Type B pancreatic cell (in vitro differentiated cells): ENCODE measurements at regions not wholly inside any gene's neighbourhood (a gene's known extent, or its start where the extent isn't known, plus 50 kb on each side); places are given as distances from the start of the nearest gene placed in this dataset.
A peak's percentile ranks its signal among the peaks of the same experiment; 100 is the strongest.
"Not testable (repeated sequence)": the region's sequence is repeated elsewhere in the genome, so short reads cannot be mapped to it uniquely, and the experiment has no call there.

Experiments
- DNase-seq: peaks from one replicate; pipeline ENCODE4 v3.0.0; 2021; ENCODE audit warnings: mixed read lengths; ENCODE audit not compliant: unreplicated experiment; ENCODE audit errors: extremely low spot score
- H3K27ac Mint-ChIP-seq: 2 replicates; pipeline ENCODE4 v1.8.0; 2021; ENCODE audit warnings: mild to moderate bottlenecking, mixed read lengths
- H3K27me3 Mint-ChIP-seq: 2 replicates; pipeline ENCODE4 v1.8.0; 2021; ENCODE audit warnings: mixed read lengths
- H3K36me3 Mint-ChIP-seq: 2 replicates; pipeline ENCODE4 v1.8.0; 2021; ENCODE audit warnings: mixed read lengths
- H3K4me1 Mint-ChIP-seq: one replicate; pipeline ENCODE4 v1.8.0; 2021; ENCODE audit warnings: mixed read lengths; ENCODE audit not compliant: unreplicated experiment
- H3K4me3 Mint-ChIP-seq: 2 replicates; pipeline ENCODE4 v1.8.0; 2021; ENCODE audit warnings: mild to moderate bottlenecking, mixed read lengths
- H3K9me3 Mint-ChIP-seq: 2 replicates; pipeline ENCODE4 v1.8.0; 2021; ENCODE audit warnings: mixed read lengths
- CTCF ChIP-seq: fragments of 200-600 bp; sonication (generic); conservative IDR thresholded peaks from 2 replicates; pipeline ENCODE4 v1.5.0; 2021; ENCODE audit warnings: antibody characterized with exemption, mild to moderate bottlenecking

- no peak overlapping the region for H3K4me3 Mint-ChIP-seq
- no peak overlapping the region for H3K27ac Mint-ChIP-seq
- no peak for TF ChIP-seq CTCF
- no peaks in the 10 kb centered on the region for H3K4me1 Mint-ChIP-seq
- no peaks in the 10 kb centered on the region for H3K36me3 Mint-ChIP-seq
- peaks cover 1% of the 10 kb centered on the region for H3K27me3 Mint-ChIP-seq
- no peak for DNase-seq
- no peaks in the 10 kb centered on the region for H3K9me3 Mint-ChIP-seq
These were observed 72.1 kb upstream of the RASA1 start for GRCh38 chr5:87195616-87196015.

GRCh38 chr5:87198010-87198409, 69.7 kb upstream of the RASA1 start:
- no peak overlapping the region for H3K27ac Mint-ChIP-seq
- H3K4me3 Mint-ChIP-seq = no peak overlapping the region

GRCh38 chr5:87199246-87199645, 68.4 kb upstream of the RASA1 start:
- H3K36me3 Mint-ChIP-seq, H3K4me1 Mint-ChIP-seq, H3K9me3 Mint-ChIP-seq, H3K4me3 Mint-ChIP-seq, H3K27ac Mint-ChIP-seq, DNase-seq, H3K27me3 Mint-ChIP-seq: not testable (repeated sequence)

More at GRCh38 chr5:87198010-87198409, 69.7 kb upstream of the RASA1 start:
- no peak for DNase-seq
- Mint-ChIP-seq H3K27me3 (peaks cover 4% of the 10 kb centered on the region), H3K36me3 (no peaks in the 10 kb centered on the region), H3K9me3 (no peaks in the 10 kb centered on the region), H3K4me1 (no peaks in the 10 kb centered on the region)
- TF ChIP-seq CTCF = no peak

- H3K9me3 Mint-ChIP-seq, H3K27me3 Mint-ChIP-seq, H3K36me3 Mint-ChIP-seq, H3K27ac Mint-ChIP-seq, DNase-seq, H3K4me3 Mint-ChIP-seq, H3K4me1 Mint-ChIP-seq: not testable (repeated sequence)
These were observed 68.0 kb upstream of the RASA1 start for GRCh38 chr5:87199704-87200103.

GRCh38 chr5:87210076-87210475, 57.6 kb upstream of the RASA1 start:
- H3K9me3 Mint-ChIP-seq = peaks cover 5% of the 10 kb centered on the region
- peaks cover 6% of the 10 kb centered on the region for H3K4me1 Mint-ChIP-seq
- no peak for TF ChIP-seq CTCF
- H3K4me3 Mint-ChIP-seq = no peak overlapping the region
- no peak for DNase-seq
- H3K36me3 Mint-ChIP-seq = no peaks in the 10 kb centered on the region
- H3K27ac Mint-ChIP-seq = no peak overlapping the region
- H3K27me3 Mint-ChIP-seq = no peaks in the 10 kb centered on the region

- TF ChIP-seq CTCF = no peak
- Mint-ChIP-seq H3K27me3 (no peaks in the 10 kb centered on the region), H3K27ac (peak overlapping the region; percentile 79), H3K4me1 (peaks cover 6% of the 10 kb centered on the region), H3K4me3 (peak overlapping the region; percentile 23), H3K9me3 (peaks cover 5% of the 10 kb centered on the region), H3K36me3 (no peaks in the 10 kb centered on the region)
- no peak for DNase-seq
These were observed 56.9 kb upstream of the RASA1 start for GRCh38 chr5:87210743-87211142.

- no peak overlapping the region for H3K27ac Mint-ChIP-seq
- no peak for TF ChIP-seq CTCF
These were observed 56.0 kb upstream of the RASA1 start for GRCh38 chr5:87211676-87212075.

GRCh38 chr5:87212183-87212582, 55.5 kb upstream of the RASA1 start:
- not testable (repeated sequence) for H3K4me3 Mint-ChIP-seq, H3K9me3 Mint-ChIP-seq, H3K36me3 Mint-ChIP-seq, H3K27me3 Mint-ChIP-seq, H3K4me1 Mint-ChIP-seq, H3K27ac Mint-ChIP-seq, DNase-seq

More at GRCh38 chr5:87211676-87212075, 56.0 kb upstream of the RASA1 start:
- H3K4me3 Mint-ChIP-seq = no peak overlapping the region
- H3K36me3 Mint-ChIP-seq = no peaks in the 10 kb centered on the region
- peaks cover 6% of the 10 kb centered on the region for H3K4me1 Mint-ChIP-seq
- no peak for DNase-seq
- no peaks in the 10 kb centered on the region for H3K27me3 Mint-ChIP-seq
- H3K9me3 Mint-ChIP-seq = peaks cover 5% of the 10 kb centered on the region

- H3K36me3 Mint-ChIP-seq, H3K27me3 Mint-ChIP-seq, DNase-seq, H3K4me3 Mint-ChIP-seq, H3K27ac Mint-ChIP-seq, H3K4me1 Mint-ChIP-seq, H3K9me3 Mint-ChIP-seq: not testable (repeated sequence)
These were observed 50.2 kb upstream of the RASA1 start for GRCh38 chr5:87217480-87217879.
